HCT116 (cell line): ENCODE measurements at regions not wholly inside any gene's neighbourhood (a gene's known extent, or its start where the extent isn't known, plus 50 kb on each side); places are given as distances from the start of the nearest gene placed in this dataset.

Source experiments
- ATAC-seq: fragments of 200-7000 bp; cut with Tn5 transposase; 2 replicates; pipeline ENCODE4 v1.9.1; 2020; ENCODE audit warnings: mild to moderate bottlenecking, moderate library complexity
- BruUV-seq: library from RNA; stranded (reverse); fragments of 400-500 nt; replicated peaks from 2 replicates; lab custom pipeline; 2021; lab: Mats Ljungman, UMichigan
- CTCF ChIA-PET: fragments of 300-600 bp; sonication (Branson Sonifier 250); formaldehyde crosslinking; loops from one replicate; lab custom pipeline; 2021; ENCODE audit warnings: antibody characterized with exemption; lab: Charles Lee
- POLR2A ChIA-PET: fragments of 300-600, 350-600 bp; sonication (Branson Sonifier 250); formaldehyde crosslinking; loops from one replicate; lab custom pipeline; 2021; ENCODE audit warnings: antibody characterized with exemption; lab: Charles Lee
- RAD21 ChIA-PET, 2 experiments: fragments of 300-600 bp; sonication (Branson Sonifier 250); formaldehyde crosslinking; loops; one replicate each; lab custom pipeline; 2023; ENCODE audit warnings: low total read pairs in 2 of 2; ENCODE audit not compliant: uncharacterized antibody in 2 of 2, unreplicated experiment in 2 of 2, low non-redundant PET in 1 of 2; lab: Charles Lee
- DNase-seq: peaks from one replicate; pipeline ENCODE4 v3.0.0-alpha.2; 2010; ENCODE audit warnings: low read depth, low spot score
- H2AFZ ChIP-seq: fragments of 200-600 bp; shearing (Covaris generic), sonication (generic); 2 replicates; pipeline ENCODE4 v1.6.1; 2017; ENCODE audit warnings: low read depth, mixed run types, mixed read lengths, antibody characterized with exemption, low read length; ENCODE audit not compliant: poor library complexity, severe bottlenecking
- H3K27ac ChIP-seq: 2 replicates; pipeline ENCODE4 v1.5.1; 2012; ENCODE audit warnings: low read depth, low read length
- H3K27me3 ChIP-seq: fragments of 200-600 bp; sonication (generic); 2 replicates; pipeline ENCODE4 v1.6.1; 2016; ENCODE audit warnings: mixed run types, low read length, mixed read lengths; ENCODE audit not compliant: insufficient read depth
- H3K36me3 ChIP-seq, 2 experiments: fragments of 200-500 bp in 1 of 2; fragments of 200-600 bp in 1 of 2; sonication (Bioruptor generic) in 1 of 2; sonication (generic) in 1 of 2; 2 replicates each; pipeline versions ENCODE4 v1.5.1 to v1.6.1; 2014 to 2016; ENCODE audit warnings: low read length in 2 of 2, inconsistent platforms in 1 of 2, mixed read lengths in 1 of 2, mixed run types in 1 of 2; ENCODE audit not compliant: insufficient read depth in 2 of 2, control insufficient read depth in 1 of 2
- H3K4me1 ChIP-seq, 2 experiments: fragments of 200-600 bp in 1 of 2; sonication (generic) in 1 of 2; 2 replicates each; pipeline versions ENCODE4 v1.5.1 to v1.6.1; 2012 to 2017; ENCODE audit warnings: low read length in 2 of 2, inconsistent platforms in 1 of 2, mild to moderate bottlenecking in 1 of 2, mixed read lengths in 1 of 2, mixed run types in 1 of 2, moderate library complexity in 1 of 2; ENCODE audit not compliant: insufficient read depth in 2 of 2, control insufficient read depth in 1 of 2
- H3K4me2 ChIP-seq: fragments of 200-600 bp; sonication (generic); 2 replicates; pipeline ENCODE4 v1.6.1; 2017; ENCODE audit warnings: mixed run types, low read length, mixed read lengths
- H3K4me3 ChIP-seq, 2 experiments: fragments of 200-600 bp in 1 of 2; sonication (generic) in 1 of 2; replicated peaks in 1 of 2; 2 replicates each; pipeline ENCODE4 v1.5.1; 2011 to 2016; ENCODE audit warnings: low read length in 2 of 2, control low read depth in 1 of 2, low read depth in 1 of 2, mild to moderate bottlenecking in 1 of 2, mixed read lengths in 1 of 2, mixed run types in 1 of 2
- H3K79me2 ChIP-seq: fragments of 200-600 bp; sonication (generic); 2 replicates; pipeline ENCODE4 v1.6.1; 2017; ENCODE audit warnings: mild to moderate bottlenecking, mixed run types, low read length, moderate library complexity, mixed read lengths; ENCODE audit not compliant: insufficient read depth
- H3K9ac ChIP-seq: fragments of 200-600 bp; sonication (generic); 2 replicates; pipeline ENCODE4 v1.6.1; 2016; ENCODE audit warnings: low read length, mixed read lengths
- H3K9me2 ChIP-seq: fragments of 200-600 bp; sonication (generic), shearing (Covaris generic); 2 replicates; pipeline ENCODE4 v1.6.1; 2017; ENCODE audit warnings: mixed run types, mild to moderate bottlenecking, moderate library complexity; ENCODE audit not compliant: insufficient read depth
- H3K9me3 ChIP-seq, 2 experiments: fragments of 200-500 bp in 1 of 2; fragments of 200-600 bp in 1 of 2; sonication (Bioruptor generic) in 1 of 2; sonication (generic) in 1 of 2; 2 replicates each; pipeline ENCODE4 v1.6.1; 2014 to 2017; ENCODE audit warnings: low read length in 2 of 2, mixed read lengths in 2 of 2, inconsistent platforms in 1 of 2, low read depth in 1 of 2, mild to moderate bottlenecking in 1 of 2, mixed run types in 1 of 2, moderate library complexity in 1 of 2; ENCODE audit not compliant: control insufficient read depth in 1 of 2, insufficient read depth in 1 of 2
- H4K20me1 ChIP-seq: fragments of 200-600 bp; sonication (generic), shearing (Covaris generic); 2 replicates; pipeline ENCODE4 v1.6.1; 2017; ENCODE audit warnings: mixed run types, mild to moderate bottlenecking, moderate library complexity; ENCODE audit not compliant: insufficient read depth
- CBX3 ChIP-seq: IDR thresholded peaks from 2 replicates; pipeline ENCODE4 v1.6.1; 2012; ENCODE audit warnings: low read depth
- CEBPB ChIP-seq: IDR thresholded peaks from 2 replicates; pipeline ENCODE4 v1.6.1; 2012; ENCODE audit warnings: low read depth
- CTCF ChIP-seq, 3 experiments: fragments of 200-600 bp in 1 of 3; sonication (generic) in 1 of 3; IDR thresholded peaks in 2 of 3; conservative IDR thresholded peaks in 1 of 3; 2 replicates each; pipeline ENCODE4 v1.5.1; 2012 to 2017; ENCODE audit warnings: low read depth in 2 of 3, low read length in 2 of 3, antibody characterized with exemption in 1 of 3, borderline replicate concordance in 1 of 3, control low read depth in 1 of 3, mild to moderate bottlenecking in 1 of 3, mixed read lengths in 1 of 3, mixed run types in 1 of 3, moderate library complexity in 1 of 3; ENCODE audit not compliant: insufficient read depth in 1 of 3
- EGR1 ChIP-seq: IDR thresholded peaks from 2 replicates; pipeline ENCODE4 v1.6.1; 2012; ENCODE audit warnings: low read depth
- EZH2 ChIP-seq: fragments of 200-600 bp; sonication (generic); IDR thresholded peaks from 2 replicates; pipeline ENCODE4 v1.6.1; 2017; ENCODE audit warnings: antibody characterized with exemption, mixed run types
- FOSL1 ChIP-seq: IDR thresholded peaks from 2 replicates; pipeline ENCODE4 v1.6.1; 2012; ENCODE audit warnings: low read depth
- REST ChIP-seq: IDR thresholded peaks from 2 replicates; pipeline ENCODE4 v1.6.1; 2012; ENCODE audit warnings: low read depth
- SIN3A ChIP-seq: IDR thresholded peaks from 2 replicates; pipeline ENCODE4 v1.6.1; 2012; ENCODE audit warnings: low read depth
- SP1 ChIP-seq: IDR thresholded peaks from 2 replicates; pipeline ENCODE4 v1.6.1; 2012; ENCODE audit warnings: low read depth
- TCF7L2 ChIP-seq: IDR thresholded peaks from 2 replicates; pipeline ENCODE4 v1.7.0; 2011; ENCODE audit warnings: borderline replicate concordance, inconsistent platforms; ENCODE audit not compliant: insufficient read depth, insufficient read length; ENCODE audit errors: extremely low read depth
- YY1 ChIP-seq: IDR thresholded peaks from 2 replicates; pipeline ENCODE4 v1.6.1; 2011; ENCODE audit warnings: low read length, low read depth, moderate library complexity, mild to moderate bottlenecking; ENCODE audit not compliant: insufficient replicate concordance; ENCODE audit errors: extremely low read depth
- ZFX ChIP-seq: fragments of 450-650 bp; IDR thresholded peaks from 2 replicates; pipeline ENCODE4 v1.6.1; 2017
- ZNF274 ChIP-seq: fragments of 200-500 bp; sonication (Bioruptor generic); IDR thresholded peaks from 2 replicates; pipeline ENCODE4 v1.6.1; 2014; ENCODE audit warnings: mild to moderate bottlenecking, low read depth, low read length, inconsistent platforms
- intact Hi-C: fragments of 100-400 bp; cut with micrococcal nuclease; formaldehyde crosslinking; loops from 2 replicates; pipeline ENCODE4 v1.10.0; 2022
- TF ChIP-seq, protein P1 (sequence below): IDR thresholded peaks from 2 replicates; pipeline ENCODE4 v1.6.1; 2012

- H2AFZ ChIP-seq: no peak overlapping the region
- ChIA-PET POLR2A (no interaction called here), CTCF (no interaction called here)
- no peak overlapping the region for H3K4me2 ChIP-seq
- H4K20me1 ChIP-seq: no peaks in the 10 kb centered on the region
- H3K27me3 ChIP-seq: no peaks in the 10 kb centered on the region
- intact Hi-C loops: no loop called here
- BruUV-seq: no TSS peak
- H3K79me2 ChIP-seq: no peaks in the 10 kb centered on the region
- H3K9ac ChIP-seq: no peak overlapping the region
- H3K9me2 ChIP-seq: peaks cover 3% of the 10 kb centered on the region; the same call in 1 of the 2 replicates
- no peak overlapping the region for H3K4me3 ChIP-seq
- H3K9me3 ChIP-seq: no peaks in the 10 kb centered on the region
- no peak for ATAC-seq
- TF ChIP-seq SIN3A (no peak), EGR1 (no peak), CTCF (IDR thresholded peaks at IDR 0.05 in 2 of 3, conservative IDR thresholded peaks at IDR 0.05 in 1 of 3; ENCODE audit: borderline replicate concordance in 1 of 3, insufficient read depth in 1 of 3, low read depth in 2 of 3, low read length in 2 of 3) (no peak), ZFX (no peak), ZNF274 (no peak), SP1 (no peak), REST (no peak), TCF7L2 (no peak), CBX3 (no peak), EZH2 (no peak), FOSL1 (no peak), YY1 (no peak), CEBPB (no peak)
- TF ChIP-seq, protein P1, sequence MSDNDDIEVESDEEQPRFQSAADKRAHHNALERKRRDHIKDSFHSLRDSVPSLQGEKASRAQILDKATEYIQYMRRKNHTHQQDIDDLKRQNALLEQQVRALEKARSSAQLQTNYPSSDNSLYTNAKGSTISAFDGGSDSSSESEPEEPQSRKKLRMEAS: no peak
- TF ChIP-seq, all 23 proteins: peak for 0
- no peaks in the 10 kb centered on the region for H3K4me1 ChIP-seq
- no peaks in the 10 kb centered on the region for H3K36me3 ChIP-seq
- no peak for DNase-seq
- RAD21 ChIA-PET: no interaction called here
- no peak overlapping the region for H3K27ac ChIP-seq
Observed at GRCh38 chr12:84043355-84043754, 869.2 kb downstream of the SLC6A15 start.
